ENCODE measurements at regions not wholly inside any gene's neighbourhood (a gene's known extent, or its start where the extent isn't known, plus 50 kb on each side); places are given as distances from the start of the nearest gene placed in this dataset.
"Not testable (repeated sequence)": the region's sequence is repeated elsewhere in the genome, so short reads cannot be mapped to it uniquely, and the experiment has no call there.

- Histone ChIP-seq H3K9me3 (no peaks in the 10 kb centered on the region), H3K4me3 (ENCODE audit: low read depth, low read length) (no peak overlapping the region), H3K4me1 (no peaks in the 10 kb centered on the region), H3K27me3 (replicated peaks; ENCODE audit: control insufficient read depth, insufficient read depth, low read length) (no peaks in the 10 kb centered on the region), H3K36me3 (ENCODE audit: control insufficient read depth, insufficient read depth, low read length) (no peaks in the 10 kb centered on the region)
- Mint-ChIP-seq H3K27me3 (ENCODE audit: insufficient read depth, unreplicated experiment) (peaks cover 23% of the 10 kb centered on the region), H3K36me3 (ENCODE audit: insufficient read depth, unreplicated experiment) (no peaks in the 10 kb centered on the region), H3K4me1 (ENCODE audit: low read depth, unreplicated experiment) (no peaks in the 10 kb centered on the region), H3K9me3 (ENCODE audit: unreplicated experiment) (peaks cover 10% of the 10 kb centered on the region), H3K27ac (ENCODE audit: unreplicated experiment) (no peak overlapping the region), H3K4me3 (ENCODE audit: unreplicated experiment) (no peak overlapping the region)
- no TSS peak for BruUV-seq (replicated peaks)
- TF ChIP-seq CTCF (IDR thresholded peaks at IDR 0.05; ENCODE audit: insufficient read depth in 1 of 2, low read depth in 1 of 2, low read length in 1 of 2, severe bottlenecking in 1 of 2, unreplicated experiment in 1 of 2): no peak
- no peak for DNase-seq
- ChIA-PET CTCF (no interaction called here), POLR2A (no interaction called here)
- intact Hi-C loops (cut with micrococcal nuclease; ENCODE audit: unreplicated experiment): no loop called here
These were observed 221.8 kb downstream of the TMEM121 start for GRCh38 chr14:105748204-105748578.

- H3K27ac Mint-ChIP-seq (ENCODE audit: unreplicated experiment); CTCF ChIA-PET; H3K27me3 ChIP-seq (replicated peaks; ENCODE audit: control insufficient read depth, insufficient read depth, low read length); H3K4me1 ChIP-seq; H3K4me3 ChIP-seq (ENCODE audit: low read depth, low read length); H3K4me3 Mint-ChIP-seq (ENCODE audit: unreplicated experiment); intact Hi-C loops (cut with micrococcal nuclease; ENCODE audit: unreplicated experiment); BruUV-seq (replicated peaks); H3K4me1 Mint-ChIP-seq (ENCODE audit: low read depth, unreplicated experiment); POLR2A ChIA-PET; H3K9me3 Mint-ChIP-seq (ENCODE audit: unreplicated experiment); H3K36me3 Mint-ChIP-seq (ENCODE audit: insufficient read depth, unreplicated experiment); H3K9me3 ChIP-seq; DNase-seq; H3K36me3 ChIP-seq (ENCODE audit: control insufficient read depth, insufficient read depth, low read length): not testable (repeated sequence)
- H3K27me3 Mint-ChIP-seq (ENCODE audit: insufficient read depth, unreplicated experiment): peaks cover 23% of the 10 kb centered on the region
These were observed 222.3 kb downstream of the TMEM121 start for GRCh38 chr14:105748710-105749109.

- H3K9me3 Mint-ChIP-seq (ENCODE audit: unreplicated experiment); CTCF ChIA-PET; H3K4me3 Mint-ChIP-seq (ENCODE audit: unreplicated experiment); POLR2A ChIA-PET; BruUV-seq (replicated peaks); H3K27ac Mint-ChIP-seq (ENCODE audit: unreplicated experiment); H3K27me3 ChIP-seq (replicated peaks; ENCODE audit: control insufficient read depth, insufficient read depth, low read length); H3K36me3 Mint-ChIP-seq (ENCODE audit: insufficient read depth, unreplicated experiment); H3K4me1 Mint-ChIP-seq (ENCODE audit: low read depth, unreplicated experiment); intact Hi-C loops (cut with micrococcal nuclease; ENCODE audit: unreplicated experiment); H3K9me3 ChIP-seq; H3K4me3 ChIP-seq (ENCODE audit: low read depth, low read length); DNase-seq; H3K4me1 ChIP-seq; H3K36me3 ChIP-seq (ENCODE audit: control insufficient read depth, insufficient read depth, low read length): not testable (repeated sequence)
- H3K27me3 Mint-ChIP-seq (ENCODE audit: insufficient read depth, unreplicated experiment): peaks cover 23% of the 10 kb centered on the region
These were observed 223.6 kb downstream of the TMEM121 start for GRCh38 chr14:105749870-105750541.

GRCh38 chr14:105751291-105751751, 224.9 kb downstream of the TMEM121 start:
- H3K4me1 Mint-ChIP-seq (ENCODE audit: low read depth, unreplicated experiment); H3K9me3 Mint-ChIP-seq (ENCODE audit: unreplicated experiment); intact Hi-C loops (cut with micrococcal nuclease; ENCODE audit: unreplicated experiment); DNase-seq; H3K27ac Mint-ChIP-seq (ENCODE audit: unreplicated experiment); H3K36me3 Mint-ChIP-seq (ENCODE audit: insufficient read depth, unreplicated experiment); CTCF ChIA-PET; H3K36me3 ChIP-seq (ENCODE audit: control insufficient read depth, insufficient read depth, low read length); H3K27me3 ChIP-seq (replicated peaks; ENCODE audit: control insufficient read depth, insufficient read depth, low read length); H3K4me3 Mint-ChIP-seq (ENCODE audit: unreplicated experiment); POLR2A ChIA-PET; H3K4me3 ChIP-seq (ENCODE audit: low read depth, low read length); H3K9me3 ChIP-seq; H3K4me1 ChIP-seq; BruUV-seq (replicated peaks): not testable (repeated sequence)
- H3K27me3 Mint-ChIP-seq (ENCODE audit: insufficient read depth, unreplicated experiment): peaks cover 15% of the 10 kb centered on the region

- H3K4me1 Mint-ChIP-seq (ENCODE audit: low read depth, unreplicated experiment); CTCF ChIA-PET; H3K4me1 ChIP-seq; H3K4me3 Mint-ChIP-seq (ENCODE audit: unreplicated experiment); H3K4me3 ChIP-seq (ENCODE audit: low read depth, low read length); POLR2A ChIA-PET; H3K27ac Mint-ChIP-seq (ENCODE audit: unreplicated experiment); H3K36me3 ChIP-seq (ENCODE audit: control insufficient read depth, insufficient read depth, low read length); H3K27me3 ChIP-seq (replicated peaks; ENCODE audit: control insufficient read depth, insufficient read depth, low read length); intact Hi-C loops (cut with micrococcal nuclease; ENCODE audit: unreplicated experiment); DNase-seq; H3K27me3 Mint-ChIP-seq (ENCODE audit: insufficient read depth, unreplicated experiment); H3K36me3 Mint-ChIP-seq (ENCODE audit: insufficient read depth, unreplicated experiment); H3K9me3 ChIP-seq; BruUV-seq (replicated peaks): not testable (repeated sequence)
- H3K9me3 Mint-ChIP-seq (ENCODE audit: unreplicated experiment): peaks cover 16% of the 10 kb centered on the region
These were observed 226.0 kb downstream of the TMEM121 start for GRCh38 chr14:105752420-105752819.
